Liver (tissue), 8 donors: ENCODE measurements at regions not wholly inside any gene's neighbourhood (a gene's known extent, or its start where the extent isn't known, plus 50 kb on each side); places are given as distances from the start of the nearest gene placed in this dataset.

Experiments used
- DNase-seq: peaks from one replicate; pipeline ENCODE4 v3.0.0-alpha.2; 2017; ENCODE audit warnings: low spot score
- H3K27ac ChIP-seq, 2 donors: one replicate each; pipeline ENCODE4 v1.7.0; 2013; ENCODE audit warnings: inconsistent platforms in 2 of 2, low read length in 2 of 2, control low read depth in 1 of 2, low read depth in 1 of 2, mild to moderate bottlenecking in 1 of 2
- H3K27me3 ChIP-seq, 4 donors: one replicate each; pipeline versions ENCODE4 v1.6.1 to v1.7.0; 2013; ENCODE audit warnings: low read length in 3 of 4, inconsistent platforms in 1 of 4, mild to moderate bottlenecking in 1 of 4, moderate library complexity in 1 of 4; ENCODE audit not compliant: control insufficient read depth in 4 of 4, insufficient read depth in 4 of 4
- H3K36me3 ChIP-seq, 4 donors: one replicate each; pipeline versions ENCODE4 v1.6.1 to v1.7.0; 2013; ENCODE audit warnings: low read length in 3 of 4, mild to moderate bottlenecking in 3 of 4, low read depth in 1 of 4, moderate library complexity in 1 of 4; ENCODE audit not compliant: control insufficient read depth in 4 of 4, insufficient read depth in 3 of 4
- H3K4me1 ChIP-seq, 4 donors: one replicate each; pipeline versions ENCODE4 v1.6.1 to v1.7.0; 2013; ENCODE audit warnings: low read length in 3 of 4, mild to moderate bottlenecking in 3 of 4, moderate library complexity in 1 of 4; ENCODE audit not compliant: control insufficient read depth in 4 of 4, insufficient read depth in 4 of 4
- H3K4me3 ChIP-seq, 3 donors: one replicate each; pipeline versions ENCODE4 v1.6.1 to v1.7.0; 2013; ENCODE audit warnings: low read length in 3 of 3, control low read depth in 1 of 3, low read depth in 1 of 3, mild to moderate bottlenecking in 1 of 3
- H3K9ac ChIP-seq, 2 donors: one replicate each; pipeline ENCODE4 v1.7.0; 2013; ENCODE audit warnings: low read length in 2 of 2, mild to moderate bottlenecking in 2 of 2, moderate library complexity in 2 of 2, control low read depth in 1 of 2, low read depth in 1 of 2
- H3K9me3 ChIP-seq, 4 donors: one replicate each; pipeline versions ENCODE4 v1.6.1 to v1.7.0; 2013; ENCODE audit warnings: low read length in 3 of 4; ENCODE audit not compliant: control insufficient read depth in 4 of 4
- ATF3 ChIP-seq: IDR thresholded peaks from 2 replicates; pipeline ENCODE4 v1.6.1; 2016; ENCODE audit warnings: antibody characterized with exemption
- CTCF ChIP-seq: fragments of 150-350 bp; IDR thresholded peaks from 2 replicates; pipeline ENCODE4 v1.5.1; 2017; ENCODE audit warnings: improper control_type of control experiment, low read depth, low read length; ENCODE audit not compliant: missing input control
- EGR1 ChIP-seq, 2 donors: IDR thresholded peaks; 2 replicates each; pipeline ENCODE4 v1.6.1; 2016 to 2018; ENCODE audit warnings: antibody characterized with exemption in 2 of 2, low read depth in 2 of 2
- FOXA1 ChIP-seq: IDR thresholded peaks from 2 replicates; pipeline ENCODE4 v1.6.1; 2016; ENCODE audit warnings: antibody characterized with exemption
- FOXA2 ChIP-seq: IDR thresholded peaks from 2 replicates; pipeline ENCODE4 v1.6.1; 2016; ENCODE audit warnings: antibody characterized with exemption
- GABPA ChIP-seq, 2 donors: IDR thresholded peaks in 1 of 2; conservative IDR thresholded peaks in 1 of 2; 2 replicates each; pipeline ENCODE4 v1.6.1; 2016; ENCODE audit warnings: antibody characterized with exemption in 2 of 2, mild to moderate bottlenecking in 1 of 2, moderate library complexity in 1 of 2
- HNF4A ChIP-seq, 2 donors: conservative IDR thresholded peaks; 2 replicates each; pipeline ENCODE4 v1.6.1; 2016; ENCODE audit warnings: antibody characterized with exemption in 2 of 2, mild to moderate bottlenecking in 2 of 2
- HNF4G ChIP-seq: IDR thresholded peaks from 2 replicates; pipeline ENCODE4 v1.6.1; 2016; ENCODE audit warnings: antibody characterized with exemption
- JUND ChIP-seq, 2 donors: IDR thresholded peaks; 2 replicates each; pipeline ENCODE4 v1.6.1; 2016; ENCODE audit warnings: antibody characterized with exemption in 2 of 2
- MAX ChIP-seq: IDR thresholded peaks from 2 replicates; pipeline ENCODE4 v1.6.1; 2016; ENCODE audit warnings: antibody characterized with exemption
- NR2F2 ChIP-seq: IDR thresholded peaks from 2 replicates; pipeline ENCODE4 v1.6.1; 2016; ENCODE audit warnings: antibody characterized with exemption
- RAD21 ChIP-seq, 2 donors: IDR thresholded peaks; 2 replicates each; pipeline ENCODE4 v1.6.1; 2016; ENCODE audit warnings: antibody characterized with exemption in 2 of 2, mild to moderate bottlenecking in 2 of 2
- REST ChIP-seq: IDR thresholded peaks from 2 replicates; pipeline ENCODE4 v1.6.1; 2016; ENCODE audit warnings: antibody characterized with exemption, mild to moderate bottlenecking
- RXRA ChIP-seq, 2 donors: IDR thresholded peaks; 2 replicates each; pipeline ENCODE4 v1.6.1; 2017 to 2018; ENCODE audit warnings: antibody characterized with exemption in 2 of 2, mild to moderate bottlenecking in 1 of 2
- SP1 ChIP-seq: IDR thresholded peaks from 2 replicates; pipeline ENCODE4 v1.6.1; 2018; ENCODE audit warnings: antibody characterized with exemption, mild to moderate bottlenecking
- TAF1 ChIP-seq: conservative IDR thresholded peaks from 2 replicates; pipeline ENCODE4 v1.6.1; 2016; ENCODE audit warnings: antibody characterized with exemption, mild to moderate bottlenecking
- YY1 ChIP-seq: IDR thresholded peaks from 2 replicates; pipeline ENCODE4 v1.6.1; 2016; ENCODE audit warnings: antibody characterized with exemption, mild to moderate bottlenecking
- ZBTB33 ChIP-seq: IDR thresholded peaks from 2 replicates; pipeline ENCODE4 v1.6.1; 2016; ENCODE audit warnings: antibody characterized with exemption
- WGBS: extraction: QIAGEN DNeasy Blood & Tissue Kit; methylation state at CpG from one replicate; pipeline ENCODE4 v1.1.7; 2013; 5-methylcytosine and 5-hydroxymethylcytosine counted together
- donor health status: healthy.
- donor health status: healthy.
- donor health status: healthy.
- donor health status: healthy.
- donor health status: healthy.

- Histone ChIP-seq H3K27ac (no peak overlapping the region), H3K9me3 (no peaks in the 10 kb centered on the region), H3K9ac (no peak overlapping the region), H3K27me3 (no peaks in the 10 kb centered on the region), H3K4me3 (no peak overlapping the region), H3K4me1 (no peaks in the 10 kb centered on the region), H3K36me3 (no peaks in the 10 kb centered on the region)
- DNase-seq: no peak
- 67% methylated on average over 1 of the region's 1 CpG for WGBS
- TF ChIP-seq NR2F2 (no peak), SP1 (no peak), GABPA (IDR thresholded peaks at IDR 0.05 in 1 of 2, conservative IDR thresholded peaks at IDR 0.05 in 1 of 2) (no peak), JUND (IDR thresholded peaks at IDR 0.05) (no peak), FOXA2 (no peak), TAF1 (no peak), ZBTB33 (no peak), RXRA (IDR thresholded peaks at IDR 0.05) (no peak), HNF4G (no peak), YY1 (no peak), RAD21 (IDR thresholded peaks at IDR 0.05) (no peak), CTCF (no peak), HNF4A (conservative IDR thresholded peaks at IDR 0.05) (no peak), MAX (no peak), EGR1 (IDR thresholded peaks at IDR 0.05; ENCODE audit: low read depth in 2 of 2) (no peak), FOXA1 (no peak), REST (no peak), ATF3 (no peak)
Measured at GRCh38 chr5:27482663-27483062, 444.3 kb upstream of the CDH9 start.

GRCh38 chr5:27479859-27480258, 441.5 kb upstream of the CDH9 start:
- 67% methylated on average over 4 of the region's 4 CpGs for WGBS
- no peak for TF ChIP-seq HNF4A (conservative IDR thresholded peaks at IDR 0.05)
- TF ChIP-seq JUND (IDR thresholded peaks at IDR 0.05): no peak
- no peak for TF ChIP-seq NR2F2
- TF ChIP-seq HNF4G: no peak
- no peak for TF ChIP-seq REST
- TF ChIP-seq GABPA (IDR thresholded peaks at IDR 0.05 in 1 of 2, conservative IDR thresholded peaks at IDR 0.05 in 1 of 2): no peak
- no peak for TF ChIP-seq TAF1
- no peak for TF ChIP-seq CTCF

More at GRCh38 chr5:27479859-27480258, 441.5 kb upstream of the CDH9 start:
- H3K27me3 ChIP-seq: no peaks in the 10 kb centered on the region
- DNase-seq: no peak
- peaks cover 0 to 9% (median 5%) of the 10 kb centered on the region in 4 donors for H3K9me3 ChIP-seq
- no peaks in the 10 kb centered on the region for H3K4me1 ChIP-seq
- no peaks in the 10 kb centered on the region for H3K36me3 ChIP-seq
- no peak overlapping the region for H3K27ac ChIP-seq
- H3K9ac ChIP-seq: no peak overlapping the region
- H3K4me3 ChIP-seq: no peak overlapping the region
